IMR-90 (cell line): ENCODE measurements at regions not wholly inside any gene's neighbourhood (a gene's known extent, or its start where the extent isn't known, plus 50 kb on each side); places are given as distances from the start of the nearest gene placed in this dataset.

Experiments
- RCOR1 ChIP-seq: IDR thresholded peaks from 2 replicates; pipeline ENCODE4 v1.6.1; 2012; ENCODE audit warnings: mild to moderate bottlenecking, low read length, improper control_type of control experiment; ENCODE audit not compliant: insufficient replicate concordance
- TF ChIP-seq, protein P1 (sequence below): fragments of 150-350 bp; IDR thresholded peaks from 2 replicates; pipeline ENCODE4 v1.6.1; 2016; ENCODE audit warnings: low read depth, mild to moderate bottlenecking, low read length, moderate library complexity, borderline replicate concordance

GRCh38 chr5:164000241-164000640, 494.8 kb downstream of the MAT2B start:
- TF ChIP-seq, protein P1, sequence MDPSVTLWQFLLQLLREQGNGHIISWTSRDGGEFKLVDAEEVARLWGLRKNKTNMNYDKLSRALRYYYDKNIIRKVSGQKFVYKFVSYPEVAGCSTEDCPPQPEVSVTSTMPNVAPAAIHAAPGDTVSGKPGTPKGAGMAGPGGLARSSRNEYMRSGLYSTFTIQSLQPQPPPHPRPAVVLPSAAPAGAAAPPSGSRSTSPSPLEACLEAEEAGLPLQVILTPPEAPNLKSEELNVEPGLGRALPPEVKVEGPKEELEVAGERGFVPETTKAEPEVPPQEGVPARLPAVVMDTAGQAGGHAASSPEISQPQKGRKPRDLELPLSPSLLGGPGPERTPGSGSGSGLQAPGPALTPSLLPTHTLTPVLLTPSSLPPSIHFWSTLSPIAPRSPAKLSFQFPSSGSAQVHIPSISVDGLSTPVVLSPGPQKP = no peak
- TF ChIP-seq RCOR1 = no peak
